SK-N-SH (cell line): ENCODE measurements at regions not wholly inside any gene's neighbourhood (a gene's known extent, or its start where the extent isn't known, plus 50 kb on each side); places are given as distances from the start of the nearest gene placed in this dataset.

Experiments
- EP300 ChIP-seq, 2 experiments: IDR thresholded peaks; 2 replicates each; pipeline versions ENCODE4 v1.4.0 to v1.6.1; 2012; ENCODE audit warnings: borderline replicate concordance in 1 of 2, low read depth in 1 of 2, low read length in 1 of 2
- POLR2AphosphoS5 ChIP-seq: IDR thresholded peaks from 2 replicates; pipeline ENCODE4 v1.6.1; 2012; ENCODE audit warnings: low read depth, low read length
- RAD21 ChIP-seq: IDR thresholded peaks from 2 replicates; pipeline ENCODE4 v1.6.1; 2012; ENCODE audit warnings: mild to moderate bottlenecking, low read length
- TAF1 ChIP-seq: IDR thresholded peaks from 2 replicates; pipeline ENCODE4 v1.6.1; 2012; ENCODE audit warnings: low read depth, mild to moderate bottlenecking, low read length, moderate library complexity, borderline replicate concordance
- YY1 ChIP-seq: IDR thresholded peaks from 2 replicates; pipeline ENCODE4 v1.4.0; 2012; ENCODE audit warnings: low read depth, mild to moderate bottlenecking
- TF ChIP-seq, protein P1 (sequence below): IDR thresholded peaks from 2 replicates; pipeline ENCODE4; 2012
- TF ChIP-seq, protein P2 (sequence below): fragments of 200-600 bp; sonication (generic); IDR thresholded peaks from 2 replicates; pipeline ENCODE4 v1.6.1; 2017; ENCODE audit warnings: antibody characterized with exemption, mild to moderate bottlenecking, moderate library complexity
- TF ChIP-seq, protein P3 (sequence below): IDR thresholded peaks from 2 replicates; pipeline ENCODE4 v1.6.1; 2012; ENCODE audit warnings: mild to moderate bottlenecking, low read depth, low read length, moderate library complexity
- TF ChIP-seq, protein P4 (sequence below): IDR thresholded peaks from 2 replicates; pipeline ENCODE4 v1.4.0; 2012; ENCODE audit warnings: low read depth
- TF ChIP-seq, protein P5 (sequence below): IDR thresholded peaks from 2 replicates; pipeline ENCODE4 v1.4.0; 2012; ENCODE audit warnings: low read depth, borderline replicate concordance

DNA sequence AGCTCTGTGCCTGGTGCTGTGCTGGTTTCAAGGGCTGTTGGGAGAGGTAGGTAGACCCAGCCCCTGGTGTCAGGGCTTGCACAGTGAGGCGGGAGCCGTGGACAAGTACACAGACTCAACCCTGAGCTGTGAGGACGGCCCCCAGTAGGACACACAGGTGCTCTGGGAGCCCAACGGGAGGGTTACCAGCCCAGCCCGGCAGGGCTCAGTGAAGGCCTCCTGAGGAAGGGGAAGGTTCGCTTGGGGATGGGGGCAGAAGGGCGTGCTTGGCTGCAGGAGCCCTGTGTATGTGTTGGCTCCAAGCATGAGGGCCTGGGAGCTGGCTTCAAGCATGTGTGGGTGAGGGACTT lies 58.9 kb downstream of the SLC25A47 start:
- TF ChIP-seq, protein P1, sequence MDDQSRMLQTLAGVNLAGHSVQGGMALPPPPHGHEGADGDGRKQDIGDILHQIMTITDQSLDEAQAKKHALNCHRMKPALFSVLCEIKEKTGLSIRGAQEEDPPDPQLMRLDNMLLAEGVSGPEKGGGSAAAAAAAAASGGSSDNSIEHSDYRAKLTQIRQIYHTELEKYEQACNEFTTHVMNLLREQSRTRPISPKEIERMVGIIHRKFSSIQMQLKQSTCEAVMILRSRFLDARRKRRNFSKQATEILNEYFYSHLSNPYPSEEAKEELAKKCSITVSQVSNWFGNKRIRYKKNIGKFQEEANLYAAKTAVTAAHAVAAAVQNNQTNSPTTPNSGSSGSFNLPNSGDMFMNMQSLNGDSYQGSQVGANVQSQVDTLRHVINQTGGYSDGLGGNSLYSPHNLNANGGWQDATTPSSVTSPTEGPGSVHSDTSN: no peak
- TF ChIP-seq RAD21 (no peak), POLR2AphosphoS5 (no peak), EP300 (IDR thresholded peaks at IDR 0.05; ENCODE audit: borderline replicate concordance in 1 of 2, low read depth in 1 of 2, low read length in 1 of 2) (no peak), YY1 (no peak), TAF1 (no peak)
- TF ChIP-seq, protein P2, sequence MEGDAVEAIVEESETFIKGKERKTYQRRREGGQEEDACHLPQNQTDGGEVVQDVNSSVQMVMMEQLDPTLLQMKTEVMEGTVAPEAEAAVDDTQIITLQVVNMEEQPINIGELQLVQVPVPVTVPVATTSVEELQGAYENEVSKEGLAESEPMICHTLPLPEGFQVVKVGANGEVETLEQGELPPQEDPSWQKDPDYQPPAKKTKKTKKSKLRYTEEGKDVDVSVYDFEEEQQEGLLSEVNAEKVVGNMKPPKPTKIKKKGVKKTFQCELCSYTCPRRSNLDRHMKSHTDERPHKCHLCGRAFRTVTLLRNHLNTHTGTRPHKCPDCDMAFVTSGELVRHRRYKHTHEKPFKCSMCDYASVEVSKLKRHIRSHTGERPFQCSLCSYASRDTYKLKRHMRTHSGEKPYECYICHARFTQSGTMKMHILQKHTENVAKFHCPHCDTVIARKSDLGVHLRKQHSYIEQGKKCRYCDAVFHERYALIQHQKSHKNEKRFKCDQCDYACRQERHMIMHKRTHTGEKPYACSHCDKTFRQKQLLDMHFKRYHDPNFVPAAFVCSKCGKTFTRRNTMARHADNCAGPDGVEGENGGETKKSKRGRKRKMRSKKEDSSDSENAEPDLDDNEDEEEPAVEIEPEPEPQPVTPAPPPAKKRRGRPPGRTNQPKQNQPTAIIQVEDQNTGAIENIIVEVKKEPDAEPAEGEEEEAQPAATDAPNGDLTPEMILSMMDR: no peak
- TF ChIP-seq, protein P3, sequence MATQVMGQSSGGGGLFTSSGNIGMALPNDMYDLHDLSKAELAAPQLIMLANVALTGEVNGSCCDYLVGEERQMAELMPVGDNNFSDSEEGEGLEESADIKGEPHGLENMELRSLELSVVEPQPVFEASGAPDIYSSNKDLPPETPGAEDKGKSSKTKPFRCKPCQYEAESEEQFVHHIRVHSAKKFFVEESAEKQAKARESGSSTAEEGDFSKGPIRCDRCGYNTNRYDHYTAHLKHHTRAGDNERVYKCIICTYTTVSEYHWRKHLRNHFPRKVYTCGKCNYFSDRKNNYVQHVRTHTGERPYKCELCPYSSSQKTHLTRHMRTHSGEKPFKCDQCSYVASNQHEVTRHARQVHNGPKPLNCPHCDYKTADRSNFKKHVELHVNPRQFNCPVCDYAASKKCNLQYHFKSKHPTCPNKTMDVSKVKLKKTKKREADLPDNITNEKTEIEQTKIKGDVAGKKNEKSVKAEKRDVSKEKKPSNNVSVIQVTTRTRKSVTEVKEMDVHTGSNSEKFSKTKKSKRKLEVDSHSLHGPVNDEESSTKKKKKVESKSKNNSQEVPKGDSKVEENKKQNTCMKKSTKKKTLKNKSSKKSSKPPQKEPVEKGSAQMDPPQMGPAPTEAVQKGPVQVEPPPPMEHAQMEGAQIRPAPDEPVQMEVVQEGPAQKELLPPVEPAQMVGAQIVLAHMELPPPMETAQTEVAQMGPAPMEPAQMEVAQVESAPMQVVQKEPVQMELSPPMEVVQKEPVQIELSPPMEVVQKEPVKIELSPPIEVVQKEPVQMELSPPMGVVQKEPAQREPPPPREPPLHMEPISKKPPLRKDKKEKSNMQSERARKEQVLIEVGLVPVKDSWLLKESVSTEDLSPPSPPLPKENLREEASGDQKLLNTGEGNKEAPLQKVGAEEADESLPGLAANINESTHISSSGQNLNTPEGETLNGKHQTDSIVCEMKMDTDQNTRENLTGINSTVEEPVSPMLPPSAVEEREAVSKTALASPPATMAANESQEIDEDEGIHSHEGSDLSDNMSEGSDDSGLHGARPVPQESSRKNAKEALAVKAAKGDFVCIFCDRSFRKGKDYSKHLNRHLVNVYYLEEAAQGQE: no peak
- TF ChIP-seq, protein P4, sequence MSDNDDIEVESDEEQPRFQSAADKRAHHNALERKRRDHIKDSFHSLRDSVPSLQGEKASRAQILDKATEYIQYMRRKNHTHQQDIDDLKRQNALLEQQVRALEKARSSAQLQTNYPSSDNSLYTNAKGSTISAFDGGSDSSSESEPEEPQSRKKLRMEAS: no peak
- TF ChIP-seq, protein P5, sequence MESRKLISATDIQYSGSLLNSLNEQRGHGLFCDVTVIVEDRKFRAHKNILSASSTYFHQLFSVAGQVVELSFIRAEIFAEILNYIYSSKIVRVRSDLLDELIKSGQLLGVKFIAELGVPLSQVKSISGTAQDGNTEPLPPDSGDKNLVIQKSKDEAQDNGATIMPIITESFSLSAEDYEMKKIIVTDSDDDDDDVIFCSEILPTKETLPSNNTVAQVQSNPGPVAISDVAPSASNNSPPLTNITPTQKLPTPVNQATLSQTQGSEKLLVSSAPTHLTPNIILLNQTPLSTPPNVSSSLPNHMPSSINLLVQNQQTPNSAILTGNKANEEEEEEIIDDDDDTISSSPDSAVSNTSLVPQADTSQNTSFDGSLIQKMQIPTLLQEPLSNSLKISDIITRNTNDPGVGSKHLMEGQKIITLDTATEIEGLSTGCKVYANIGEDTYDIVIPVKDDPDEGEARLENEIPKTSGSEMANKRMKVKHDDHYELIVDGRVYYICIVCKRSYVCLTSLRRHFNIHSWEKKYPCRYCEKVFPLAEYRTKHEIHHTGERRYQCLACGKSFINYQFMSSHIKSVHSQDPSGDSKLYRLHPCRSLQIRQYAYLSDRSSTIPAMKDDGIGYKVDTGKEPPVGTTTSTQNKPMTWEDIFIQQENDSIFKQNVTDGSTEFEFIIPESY: no peak
